ENCODE measurements at regions not wholly inside any gene's neighbourhood (a gene's known extent, or its start where the extent isn't known, plus 50 kb on each side); places are given as distances from the start of the nearest gene placed in this dataset.

- Histone ChIP-seq H3K36me3 (no peaks in the 10 kb centered on the region), H3K27me3 (no peaks in the 10 kb centered on the region), H3K27ac (no peak overlapping the region), H3K9me3 (no peaks in the 10 kb centered on the region), H3K4me3 (no peak overlapping the region), H3K4me1 (no peaks in the 10 kb centered on the region)
- intact Hi-C loops (cut with DNase I), result no loop called here
- ATAC-seq (no peak), DNase-seq (no peak), FAIRE-seq (no peak)
- TF ChIP-seq, protein P1, sequence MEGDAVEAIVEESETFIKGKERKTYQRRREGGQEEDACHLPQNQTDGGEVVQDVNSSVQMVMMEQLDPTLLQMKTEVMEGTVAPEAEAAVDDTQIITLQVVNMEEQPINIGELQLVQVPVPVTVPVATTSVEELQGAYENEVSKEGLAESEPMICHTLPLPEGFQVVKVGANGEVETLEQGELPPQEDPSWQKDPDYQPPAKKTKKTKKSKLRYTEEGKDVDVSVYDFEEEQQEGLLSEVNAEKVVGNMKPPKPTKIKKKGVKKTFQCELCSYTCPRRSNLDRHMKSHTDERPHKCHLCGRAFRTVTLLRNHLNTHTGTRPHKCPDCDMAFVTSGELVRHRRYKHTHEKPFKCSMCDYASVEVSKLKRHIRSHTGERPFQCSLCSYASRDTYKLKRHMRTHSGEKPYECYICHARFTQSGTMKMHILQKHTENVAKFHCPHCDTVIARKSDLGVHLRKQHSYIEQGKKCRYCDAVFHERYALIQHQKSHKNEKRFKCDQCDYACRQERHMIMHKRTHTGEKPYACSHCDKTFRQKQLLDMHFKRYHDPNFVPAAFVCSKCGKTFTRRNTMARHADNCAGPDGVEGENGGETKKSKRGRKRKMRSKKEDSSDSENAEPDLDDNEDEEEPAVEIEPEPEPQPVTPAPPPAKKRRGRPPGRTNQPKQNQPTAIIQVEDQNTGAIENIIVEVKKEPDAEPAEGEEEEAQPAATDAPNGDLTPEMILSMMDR (IDR thresholded peaks at IDR 0.05), result no peak
- 71 to 73% methylated on average over 2 of the region's 2 CpGs for WGBS, 2 donors
Observed at GRCh38 chr4:20302336-20302735, 50.6 kb downstream of the SLIT2 start.

- no peak for FAIRE-seq
- ATAC-seq, result no peak
- Histone ChIP-seq H3K27me3 (no peaks in the 10 kb centered on the region), H3K36me3 (no peaks in the 10 kb centered on the region), H3K4me1 (no peaks in the 10 kb centered on the region), H3K4me3 (no peak overlapping the region), H3K27ac (no peak overlapping the region), H3K9me3 (no peaks in the 10 kb centered on the region)
- TF ChIP-seq, protein P1 (IDR thresholded peaks at IDR 0.05), result no peak
- intact Hi-C loops (cut with DNase I), result no loop called here
- no peak for DNase-seq
- 9 to 18% methylated on average over 2 of the region's 2 CpGs for WGBS, 2 donors
Observed at GRCh38 chr4:20305976-20306375, 54.3 kb downstream of the SLIT2 start.

- 78 to 86% methylated on average over 2 of the region's 2 CpGs for WGBS, 2 donors
- Histone ChIP-seq H3K4me3 (no peak overlapping the region), H3K9me3 (no peaks in the 10 kb centered on the region), H3K4me1 (no peaks in the 10 kb centered on the region), H3K27ac (no peak overlapping the region), H3K36me3 (no peaks in the 10 kb centered on the region), H3K27me3 (no peaks in the 10 kb centered on the region)
- intact Hi-C loops (cut with DNase I), result no loop called here
- ATAC-seq, result no peak
- FAIRE-seq, result no peak
- DNase-seq, result no peak
- TF ChIP-seq, protein P1 (IDR thresholded peaks at IDR 0.05), result no peak
Observed at GRCh38 chr4:20311856-20312255, 60.2 kb downstream of the SLIT2 start.

DNA sequence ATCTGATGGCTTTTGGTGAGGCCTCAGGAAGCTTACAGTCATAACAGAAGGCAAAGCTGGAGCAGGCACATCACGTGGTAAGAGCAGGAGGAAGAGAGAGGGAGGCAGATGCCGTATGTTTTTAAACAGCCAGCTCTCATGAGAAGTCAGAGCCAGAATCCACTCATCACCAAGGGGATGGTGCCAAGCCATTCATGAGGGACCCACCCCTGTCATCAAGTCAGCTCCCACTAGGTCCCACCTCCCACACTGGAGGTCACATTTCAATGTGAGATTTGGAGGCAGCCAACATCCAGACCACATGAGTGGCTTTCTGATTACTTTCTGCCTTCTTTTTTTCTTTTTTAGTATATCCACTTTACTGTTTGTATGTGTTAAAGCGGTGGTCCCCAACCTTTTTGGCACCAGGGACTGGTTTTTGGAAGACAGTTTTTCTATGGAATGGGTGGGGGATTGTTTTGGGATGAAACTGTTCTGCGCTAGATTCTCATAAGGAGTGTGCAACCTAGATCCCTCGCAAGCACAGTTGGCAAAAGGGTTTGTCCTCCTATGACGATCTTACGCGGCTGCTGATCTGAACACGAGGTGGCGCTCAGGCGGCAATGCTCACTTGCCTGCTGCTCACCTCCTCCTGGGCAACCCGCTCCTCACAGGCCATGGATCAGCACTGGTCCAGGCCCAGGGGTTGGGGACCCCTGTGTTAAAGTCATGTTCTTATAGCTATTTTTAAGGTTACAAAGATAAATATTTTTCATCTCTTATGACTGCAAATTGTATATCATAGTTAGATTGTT lies 61.7 kb downstream of the SLIT2 start:
- Histone ChIP-seq H3K27ac (no peak overlapping the region), H3K27me3 (no peaks in the 10 kb centered on the region), H3K36me3 (no peaks in the 10 kb centered on the region), H3K4me3 (no peak overlapping the region), H3K9me3 (no peaks in the 10 kb centered on the region), H3K4me1 (peaks cover 0 to 3% (median 0%) of the 10 kb centered on the region in 3 donors)
- intact Hi-C loops (cut with DNase I), result no loop called here
- no peak for FAIRE-seq
- TF ChIP-seq, protein P1 (IDR thresholded peaks at IDR 0.05), result no peak
- peak in 1 of 6 donors; percentile 29 for DNase-seq
- ATAC-seq, result no peak
- WGBS, 2 donors, result 68 to 74% methylated on average over 12 of the region's 12 CpGs

DNA sequence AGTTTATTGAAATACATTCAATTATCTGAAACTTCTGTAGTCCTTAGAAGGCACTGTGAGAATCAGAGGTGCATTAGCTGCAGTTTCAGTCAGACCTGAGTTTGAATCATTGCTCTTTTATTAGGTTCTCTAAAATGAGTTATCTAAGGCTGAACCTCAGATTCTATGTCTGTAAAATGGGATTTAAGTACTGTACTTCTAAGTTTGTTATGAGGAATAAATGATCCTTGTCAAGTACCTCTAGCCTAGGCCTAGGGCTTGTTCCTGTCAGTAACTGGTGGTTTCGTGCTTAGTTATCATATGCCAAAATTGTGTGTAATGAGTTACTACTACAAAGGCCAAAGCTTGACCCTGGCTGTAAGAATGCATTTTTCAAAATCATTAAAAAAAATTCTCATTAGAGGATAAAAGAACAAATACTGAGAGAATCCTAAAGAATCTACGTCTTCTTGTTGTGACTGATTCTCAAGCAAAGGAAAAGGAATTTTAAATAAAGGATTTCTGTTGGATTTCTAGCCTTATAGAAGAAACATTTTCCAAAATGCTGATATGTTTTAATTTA lies 65.8 kb downstream of the SLIT2 start:
- no peaks in the 10 kb centered on the region for H3K9me3 ChIP-seq
- no peak overlapping the region for H3K4me3 ChIP-seq
- ATAC-seq (no peak), FAIRE-seq (no peak), DNase-seq (no peak)
- H3K27ac ChIP-seq, result no peak overlapping the region
- H3K4me1 ChIP-seq, result peaks cover 0 to 8% (median 0%) of the 10 kb centered on the region in 3 donors
- H3K36me3 ChIP-seq, result no peaks in the 10 kb centered on the region
- intact Hi-C loops (cut with DNase I), result no loop called here
- H3K27me3 ChIP-seq, result no peaks in the 10 kb centered on the region
- TF ChIP-seq, protein P1 (IDR thresholded peaks at IDR 0.05), result no peak
- WGBS, 2 donors, result 53 to 62% methylated on average over 2 of the region's 2 CpGs

Measured in pancreas (tissue), 10 donors.